SK-N-MC (cell line): ENCODE measurements at regions not wholly inside any gene's neighbourhood (a gene's known extent, or its start where the extent isn't known, plus 50 kb on each side); places are given as distances from the start of the nearest gene placed in this dataset.

ENCODE experiments used
- DNase-seq: peaks from one replicate; pipeline ENCODE4 v3.0.0-alpha.2; 2011; ENCODE audit warnings: low read depth, low spot score
- H3K27ac ChIP-seq: fragments of 200-600 bp; sonication (generic); 2 replicates; pipeline ENCODE4 v1.5.1; 2016; ENCODE audit warnings: mixed run types
- H3K36me3 ChIP-seq: fragments of 200-600 bp; sonication (generic); 2 replicates; pipeline ENCODE4 v1.6.1; 2017; ENCODE audit warnings: antibody characterized with exemption, low read length, mixed read lengths; ENCODE audit not compliant: insufficient read depth
- H3K4me3 ChIP-seq: fragments of 200-600 bp; sonication (generic); 2 replicates; pipeline ENCODE4 v1.5.1; 2016
- H3K9ac ChIP-seq: fragments of 200-600 bp; sonication (generic); 2 replicates; pipeline ENCODE4 v1.8.0; 2017; ENCODE audit warnings: mixed run types, mixed read lengths; ENCODE audit not compliant: insufficient read length
- H3K9me3 ChIP-seq: fragments of 200-600 bp; sonication (generic); 2 replicates; pipeline ENCODE4 v1.6.1; 2017; ENCODE audit warnings: low read depth, mild to moderate bottlenecking, antibody characterized with exemption, low read length, moderate library complexity, mixed read lengths
- EZH2 ChIP-seq: fragments of 200-600 bp; sonication (generic); IDR thresholded peaks from one replicate; pipeline ENCODE4 v1.6.1; 2017; ENCODE audit warnings: antibody characterized with exemption
- FOXP2 ChIP-seq: optimal IDR thresholded peaks from 2 replicates; pipeline ENCODE3; 2011; ENCODE audit warnings: mild to moderate bottlenecking, moderate library complexity; ENCODE audit not compliant: insufficient read depth; ENCODE audit errors: extremely low read length, control extremely low read depth
- POLR2AphosphoS5 ChIP-seq: IDR thresholded peaks from 2 replicates; pipeline ENCODE4 v1.6.1; 2012; ENCODE audit warnings: mild to moderate bottlenecking, low read depth, low read length, borderline replicate concordance

GRCh38 chr2:120592084-120592483 lies 143.6 kb upstream of the GLI2 start:
- Histone ChIP-seq H3K27ac (no peak overlapping the region), H3K36me3 (no peaks in the 10 kb centered on the region), H3K9me3 (no peaks in the 10 kb centered on the region), H3K4me3 (no peak overlapping the region), H3K9ac (no peak overlapping the region)
- DNase-seq, result no peak
- no peak for TF ChIP-seq FOXP2
- no peak for TF ChIP-seq POLR2AphosphoS5
- TF ChIP-seq EZH2, result no peak

- no peak for TF ChIP-seq EZH2
- H3K9me3 ChIP-seq, result no peaks in the 10 kb centered on the region
- H3K9ac ChIP-seq, result no peak overlapping the region
- no peaks in the 10 kb centered on the region for H3K36me3 ChIP-seq
- no peak for DNase-seq
- no peak overlapping the region for H3K27ac ChIP-seq
- H3K4me3 ChIP-seq, result no peak overlapping the region
Measured at GRCh38 chr2:120593921-120594686, 141.6 kb upstream of the GLI2 start.

GRCh38 chr2:120594856-120595685 lies 140.6 kb upstream of the GLI2 start:
- no peak for TF ChIP-seq FOXP2
- no peak for TF ChIP-seq POLR2AphosphoS5
- no peak for TF ChIP-seq EZH2
- no peak for DNase-seq
- H3K36me3 ChIP-seq, result no peaks in the 10 kb centered on the region
- H3K27ac ChIP-seq, result no peak overlapping the region
- H3K9ac ChIP-seq, result no peak overlapping the region
- no peak overlapping the region for H3K4me3 ChIP-seq
- no peaks in the 10 kb centered on the region for H3K9me3 ChIP-seq

- Histone ChIP-seq H3K36me3 (no peaks in the 10 kb centered on the region), H3K9me3 (no peaks in the 10 kb centered on the region), H3K9ac (no peak overlapping the region), H3K4me3 (no peak overlapping the region), H3K27ac (no peak overlapping the region)
- DNase-seq, result no peak
- TF ChIP-seq FOXP2 (no peak), EZH2 (no peak), POLR2AphosphoS5 (no peak)
Measured at GRCh38 chr2:120595739-120596138, 139.9 kb upstream of the GLI2 start.

- H3K36me3 ChIP-seq, result no peaks in the 10 kb centered on the region
- H3K9ac ChIP-seq, result no peak overlapping the region
- TF ChIP-seq POLR2AphosphoS5, result no peak
- no peak for TF ChIP-seq FOXP2
- no peak for TF ChIP-seq EZH2
- no peak overlapping the region for H3K4me3 ChIP-seq
- no peak for DNase-seq
- H3K27ac ChIP-seq, result no peak overlapping the region
- H3K9me3 ChIP-seq, result no peaks in the 10 kb centered on the region
Measured at GRCh38 chr2:120596191-120596811, 139.4 kb upstream of the GLI2 start.

GRCh38 chr2:120596990-120597594 lies 138.6 kb upstream of the GLI2 start:
- no peaks in the 10 kb centered on the region for H3K9me3 ChIP-seq
- H3K4me3 ChIP-seq, result no peak overlapping the region
- no peaks in the 10 kb centered on the region for H3K36me3 ChIP-seq
- H3K27ac ChIP-seq, result no peak overlapping the region
- no peak for TF ChIP-seq EZH2
- no peak for TF ChIP-seq POLR2AphosphoS5
- TF ChIP-seq FOXP2, result no peak
- no peak overlapping the region for H3K9ac ChIP-seq
- no peak for DNase-seq

- H3K9ac ChIP-seq, result no peak overlapping the region
- H3K4me3 ChIP-seq, result no peak overlapping the region
- TF ChIP-seq POLR2AphosphoS5 (no peak), EZH2 (no peak), FOXP2 (no peak)
- H3K36me3 ChIP-seq, result no peaks in the 10 kb centered on the region
- H3K27ac ChIP-seq, result no peak overlapping the region
- no peak for DNase-seq
- no peaks in the 10 kb centered on the region for H3K9me3 ChIP-seq
Measured at GRCh38 chr2:120597595-120598193, 138.0 kb upstream of the GLI2 start.

- Histone ChIP-seq H3K27ac (no peak overlapping the region), H3K36me3 (no peaks in the 10 kb centered on the region), H3K4me3 (no peak overlapping the region), H3K9ac (no peak overlapping the region), H3K9me3 (no peaks in the 10 kb centered on the region)
- DNase-seq, result no peak
- no peak for TF ChIP-seq FOXP2
- TF ChIP-seq EZH2, result no peak
- no peak for TF ChIP-seq POLR2AphosphoS5
Measured at GRCh38 chr2:120598416-120598815, 137.3 kb upstream of the GLI2 start.
